Hepatocyte (in vitro differentiated cells): ENCODE measurements at regions not wholly inside any gene's neighbourhood (a gene's known extent, or its start where the extent isn't known, plus 50 kb on each side); places are given as distances from the start of the nearest gene placed in this dataset.

Source experiments
- EZH2 ChIP-seq: fragments of 200-600 bp; sonication (generic); IDR thresholded peaks from 2 replicates; pipeline ENCODE4 v1.6.1; 2016; ENCODE audit warnings: antibody characterized with exemption, mild to moderate bottlenecking, borderline replicate concordance
- EZH2phosphoT487 ChIP-seq: fragments of 200-600 bp; sonication (generic); IDR thresholded peaks from one replicate; pipeline ENCODE4 v1.6.1; 2018; ENCODE audit warnings: antibody characterized with exemption, mild to moderate bottlenecking, low read depth, moderate library complexity; ENCODE audit not compliant: unreplicated experiment, severe bottlenecking
- TF ChIP-seq, protein P1 (sequence below): fragments of 200-600 bp; sonication (generic); IDR thresholded peaks from 2 replicates; pipeline ENCODE4 v1.5.1; 2016; ENCODE audit warnings: antibody characterized with exemption, mild to moderate bottlenecking; ENCODE audit not compliant: poor library complexity

DNA sequence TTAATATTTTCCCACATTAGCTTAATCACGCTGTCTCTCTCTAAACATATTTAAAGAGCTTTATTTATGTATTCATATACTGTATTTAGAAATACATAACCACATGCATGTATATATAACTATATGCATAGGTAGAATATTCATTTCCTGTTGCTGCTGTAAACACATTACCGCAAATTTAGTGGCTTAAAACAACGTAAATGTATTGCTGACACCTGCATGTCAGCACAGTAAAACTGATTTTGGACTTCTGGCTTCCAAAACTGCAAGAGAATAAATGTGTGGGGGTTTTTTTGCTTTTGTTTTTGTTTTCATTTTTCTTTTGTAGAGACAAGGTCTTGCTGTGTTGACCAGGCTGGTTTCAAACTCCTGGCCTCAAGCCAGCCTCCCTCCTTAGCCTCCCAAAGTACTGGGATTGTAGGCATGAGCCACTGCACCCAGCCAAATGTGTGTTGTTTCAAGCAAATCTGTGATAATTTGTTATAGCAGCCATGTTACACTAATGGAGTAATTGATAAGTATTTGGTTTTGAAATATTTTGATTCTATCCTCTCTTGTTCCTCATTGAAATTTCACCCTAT lies 61.9 kb upstream of the CMKLR1 start:
- TF ChIP-seq, protein P1, sequence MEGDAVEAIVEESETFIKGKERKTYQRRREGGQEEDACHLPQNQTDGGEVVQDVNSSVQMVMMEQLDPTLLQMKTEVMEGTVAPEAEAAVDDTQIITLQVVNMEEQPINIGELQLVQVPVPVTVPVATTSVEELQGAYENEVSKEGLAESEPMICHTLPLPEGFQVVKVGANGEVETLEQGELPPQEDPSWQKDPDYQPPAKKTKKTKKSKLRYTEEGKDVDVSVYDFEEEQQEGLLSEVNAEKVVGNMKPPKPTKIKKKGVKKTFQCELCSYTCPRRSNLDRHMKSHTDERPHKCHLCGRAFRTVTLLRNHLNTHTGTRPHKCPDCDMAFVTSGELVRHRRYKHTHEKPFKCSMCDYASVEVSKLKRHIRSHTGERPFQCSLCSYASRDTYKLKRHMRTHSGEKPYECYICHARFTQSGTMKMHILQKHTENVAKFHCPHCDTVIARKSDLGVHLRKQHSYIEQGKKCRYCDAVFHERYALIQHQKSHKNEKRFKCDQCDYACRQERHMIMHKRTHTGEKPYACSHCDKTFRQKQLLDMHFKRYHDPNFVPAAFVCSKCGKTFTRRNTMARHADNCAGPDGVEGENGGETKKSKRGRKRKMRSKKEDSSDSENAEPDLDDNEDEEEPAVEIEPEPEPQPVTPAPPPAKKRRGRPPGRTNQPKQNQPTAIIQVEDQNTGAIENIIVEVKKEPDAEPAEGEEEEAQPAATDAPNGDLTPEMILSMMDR, result no peak
- TF ChIP-seq EZH2 (no peak), EZH2phosphoT487 (no peak)
